ENCODE measurements at regions not wholly inside any gene's neighbourhood (a gene's known extent, or its start where the extent isn't known, plus 50 kb on each side); places are given as distances from the start of the nearest gene placed in this dataset.

GRCh38 chr2:2671826-2672225, 340.8 kb upstream of the MYT1L start:
- TF ChIP-seq POLR2A (IDR thresholded peaks at IDR 0.05) (no peak), CTCF (IDR thresholded peaks at IDR 0.05) (no peak)
